H9 (cell line): ENCODE measurements at regions not wholly inside any gene's neighbourhood (a gene's known extent, or its start where the extent isn't known, plus 50 kb on each side); places are given as distances from the start of the nearest gene placed in this dataset.

Experiments used
- DNase-seq: peaks from one replicate; pipeline ENCODE4 v3.0.0-alpha.2; 2017
- H2AFZ ChIP-seq: one replicate; pipeline ENCODE4 v1.6.1; 2013; ENCODE audit warnings: mild to moderate bottlenecking, low read length, control low read depth, moderate library complexity
- H2AK5ac ChIP-seq: 2 replicates; pipeline ENCODE4 v1.6.1; 2013; ENCODE audit warnings: low read length, control low read depth, mixed read lengths; ENCODE audit not compliant: insufficient read length
- H2BK120ac ChIP-seq: one replicate; pipeline ENCODE4 v1.6.1; 2013; ENCODE audit warnings: low read depth, mild to moderate bottlenecking, low read length, control low read depth, inconsistent platforms; ENCODE audit not compliant: poor library complexity, severe bottlenecking
- H2BK12ac ChIP-seq: 2 replicates; pipeline ENCODE4 v1.6.1; 2013; ENCODE audit warnings: low read length, control low read depth, mixed read lengths, low read depth; ENCODE audit not compliant: insufficient read length
- H2BK15ac ChIP-seq: 2 replicates; pipeline ENCODE4 v1.6.1; 2013; ENCODE audit warnings: low read depth, low read length, control low read depth
- H2BK20ac ChIP-seq: one replicate; pipeline ENCODE4 v1.6.1; 2013; ENCODE audit warnings: low read depth, mild to moderate bottlenecking, low read length, control low read depth, inconsistent platforms; ENCODE audit not compliant: poor library complexity, severe bottlenecking
- H2BK5ac ChIP-seq: 2 replicates; pipeline ENCODE4 v1.6.1; 2013; ENCODE audit warnings: low read length, control low read depth, mixed read lengths; ENCODE audit not compliant: insufficient read length
- H3K14ac ChIP-seq: 2 replicates; pipeline ENCODE4 v1.6.1; 2013; ENCODE audit warnings: low read length, control low read depth; ENCODE audit not compliant: insufficient read depth
- H3K18ac ChIP-seq: 2 replicates; pipeline ENCODE4 v1.6.1; 2013; ENCODE audit warnings: low read depth, mild to moderate bottlenecking, mixed read lengths, low read length, control low read depth; ENCODE audit not compliant: insufficient read length
- H3K23ac ChIP-seq: 2 replicates; pipeline ENCODE4 v1.6.1; 2013; ENCODE audit warnings: low read length, control low read depth, mixed read lengths, low read depth; ENCODE audit not compliant: insufficient read length
- H3K23me2 ChIP-seq: 2 replicates; pipeline ENCODE4 v1.6.1; 2013; ENCODE audit warnings: low read depth, mild to moderate bottlenecking, mixed read lengths, low read length, control low read depth; ENCODE audit not compliant: insufficient read length, poor library complexity, severe bottlenecking
- H3K27ac ChIP-seq: 2 replicates; pipeline ENCODE4 v1.5.1; 2013; ENCODE audit warnings: low read length, control low read depth, mixed read lengths, low read depth; ENCODE audit not compliant: insufficient read length
- H3K27me3 ChIP-seq: 2 replicates; pipeline ENCODE4 v1.6.1; 2013; ENCODE audit warnings: low read length, control low read depth, inconsistent platforms; ENCODE audit not compliant: insufficient read depth
- H3K4ac ChIP-seq: 2 replicates; pipeline ENCODE4 v1.6.1; 2013; ENCODE audit warnings: low read depth, mild to moderate bottlenecking, control low read depth, inconsistent platforms, low read length, moderate library complexity
- H3K4me1 ChIP-seq: 2 replicates; pipeline ENCODE4 v1.6.1; 2013; ENCODE audit warnings: low read length, control low read depth, inconsistent platforms; ENCODE audit not compliant: insufficient read depth
- H3K4me2 ChIP-seq: 2 replicates; pipeline ENCODE4 v1.6.1; 2013; ENCODE audit warnings: low read length, control low read depth, mixed read lengths; ENCODE audit not compliant: insufficient read length, insufficient read depth
- H3K56ac ChIP-seq: 2 replicates; pipeline ENCODE4 v1.6.1; 2013; ENCODE audit warnings: low read depth, mild to moderate bottlenecking, mixed read lengths, low read length, control low read depth; ENCODE audit not compliant: insufficient read length
- H3K79me1 ChIP-seq: 2 replicates; pipeline ENCODE4 v1.6.1; 2013; ENCODE audit warnings: low read depth, mild to moderate bottlenecking, moderate library complexity, low read length, control low read depth, inconsistent platforms; ENCODE audit not compliant: insufficient read depth, poor library complexity, severe bottlenecking
- H3K79me2 ChIP-seq: 2 replicates; pipeline ENCODE4 v1.6.1; 2013; ENCODE audit warnings: low read length, control low read depth, inconsistent platforms; ENCODE audit not compliant: insufficient read depth
- H3K9ac ChIP-seq: 2 replicates; pipeline ENCODE4 v1.6.1; 2013; ENCODE audit warnings: low read length, control low read depth, mixed read lengths; ENCODE audit not compliant: insufficient read length; ENCODE audit errors: extremely low read depth
- H3K9me3 ChIP-seq: one replicate; pipeline ENCODE4 v1.6.1; 2013; ENCODE audit warnings: low read depth, low read length, inconsistent platforms; ENCODE audit not compliant: control insufficient read depth
- H3T11ph ChIP-seq: one replicate; pipeline ENCODE4 v1.6.1; 2013; ENCODE audit warnings: mild to moderate bottlenecking, low read length, control low read depth, inconsistent platforms
- H4K20me1 ChIP-seq: one replicate; pipeline ENCODE4 v1.6.1; 2013; ENCODE audit not compliant: control insufficient read depth, insufficient read length, insufficient read depth
- H4K5ac ChIP-seq: 2 replicates; pipeline ENCODE4 v1.6.1; 2013; ENCODE audit warnings: low read depth, mild to moderate bottlenecking, mixed read lengths, low read length, control low read depth; ENCODE audit not compliant: insufficient read length
- H4K8ac ChIP-seq: replicated peaks from 2 replicates; pipeline ENCODE4 v1.6.1; 2013; ENCODE audit warnings: low read length, control low read depth, mixed read lengths, low read depth; ENCODE audit not compliant: insufficient read length
- H4K91ac ChIP-seq: 2 replicates; pipeline ENCODE4 v1.6.1; 2013; ENCODE audit warnings: low read depth, mild to moderate bottlenecking, moderate library complexity, mixed read lengths, low read length, control low read depth; ENCODE audit not compliant: insufficient read length
- H3K27ac Mint-ChIP-seq, 3 experiments: 2 replicates in 2 of 3; 3 replicates in 1 of 3; pipeline ENCODE4 v1.8.0; 2020 to 2021; ENCODE audit warnings: mixed read lengths in 3 of 3, mild to moderate bottlenecking in 1 of 3, moderate library complexity in 1 of 3
- H3K27me3 Mint-ChIP-seq: 2 replicates; pipeline ENCODE4 v1.8.0; 2021; ENCODE audit warnings: low read depth, mild to moderate bottlenecking, moderate library complexity, mixed read lengths
- H3K36me3 Mint-ChIP-seq, 3 experiments: 2 replicates in 2 of 3; 3 replicates in 1 of 3; pipeline ENCODE4 v1.8.0; 2020 to 2021; ENCODE audit warnings: low read depth in 3 of 3, mixed read lengths in 3 of 3; ENCODE audit not compliant: insufficient read depth in 1 of 3
- H3K4me1 Mint-ChIP-seq, 2 experiments: 2 replicates each; pipeline ENCODE4 v1.8.0; 2020; ENCODE audit warnings: mixed read lengths in 2 of 2
- H3K4me3 Mint-ChIP-seq, 2 experiments: 2 replicates in 1 of 2; 3 replicates in 1 of 2; pipeline ENCODE4 v1.8.0; 2020 to 2021; ENCODE audit warnings: mild to moderate bottlenecking in 2 of 2, mixed read lengths in 2 of 2, moderate library complexity in 1 of 2
- H3K9me3 Mint-ChIP-seq, 2 experiments: 2 replicates in 1 of 2; 3 replicates in 1 of 2; pipeline ENCODE4 v1.8.0; 2020; ENCODE audit warnings: mild to moderate bottlenecking in 2 of 2, mixed read lengths in 2 of 2, moderate library complexity in 1 of 2
- WGBS: extraction: QIAGEN DNeasy Blood & Tissue Kit; methylation state at CpG from one replicate; pipeline ENCODE4 v1.1.7; 2013; ENCODE audit warnings: missing lambda C conversion rate, low lambda C conversion rate, mixed read lengths; ENCODE audit not compliant: insufficient read length; ENCODE audit errors: extremely low coverage; 5-methylcytosine and 5-hydroxymethylcytosine counted together
- TF ChIP-seq, protein P1 (sequence below): fragments of 200-600 bp; sonication (generic); conservative IDR thresholded peaks from 3 replicates; pipeline ENCODE4 v1.8.0; 2021; ENCODE audit warnings: antibody characterized with exemption, mild to moderate bottlenecking

- Histone ChIP-seq H3K4me1 (peaks cover 3% of the 10 kb centered on the region; the same call in 1 of the 2 replicates), H3K56ac (no peak overlapping the region), H4K91ac (no peak overlapping the region), H4K20me1 (no peaks in the 10 kb centered on the region), H2BK15ac (no peak overlapping the region), H3K4me2 (no peak overlapping the region), H3K23ac (no peak overlapping the region), H3T11ph (no peak overlapping the region), H3K18ac (no peak overlapping the region), H3K27me3 (no peaks in the 10 kb centered on the region), H4K8ac (no peak overlapping the region), H4K5ac (no peak overlapping the region), H3K4ac (no peak overlapping the region), H3K9me3 (no peaks in the 10 kb centered on the region), H2BK12ac (no peak overlapping the region), H3K79me2 (no peaks in the 10 kb centered on the region), H3K9ac (no peak overlapping the region), H2BK120ac (no peak overlapping the region), H2AFZ (no peak overlapping the region), H3K23me2 (no peaks in the 10 kb centered on the region), H2AK5ac (no peak overlapping the region), H3K27ac (no peak overlapping the region), H2BK5ac (no peak overlapping the region), H2BK20ac (no peak overlapping the region), H3K79me1 (no peaks in the 10 kb centered on the region), H3K14ac (no peak overlapping the region)
- Mint-ChIP-seq H3K27me3 (no peaks in the 10 kb centered on the region), H3K4me1 (no peaks in the 10 kb centered on the region), H3K4me3 (no peak overlapping the region), H3K27ac (no peak overlapping the region; a peak in 1 of 7 replicates), H3K9me3 (peaks cover 2 to 6% of the 10 kb centered on the region in 2 experiments; a peak in 2 of 5 replicates), H3K36me3 (no peaks in the 10 kb centered on the region; a peak in 1 of 7 replicates)
- WGBS: no CpG with 5 or more reads among the region's 3 CpGs
- no peak for DNase-seq
- TF ChIP-seq, protein P1, sequence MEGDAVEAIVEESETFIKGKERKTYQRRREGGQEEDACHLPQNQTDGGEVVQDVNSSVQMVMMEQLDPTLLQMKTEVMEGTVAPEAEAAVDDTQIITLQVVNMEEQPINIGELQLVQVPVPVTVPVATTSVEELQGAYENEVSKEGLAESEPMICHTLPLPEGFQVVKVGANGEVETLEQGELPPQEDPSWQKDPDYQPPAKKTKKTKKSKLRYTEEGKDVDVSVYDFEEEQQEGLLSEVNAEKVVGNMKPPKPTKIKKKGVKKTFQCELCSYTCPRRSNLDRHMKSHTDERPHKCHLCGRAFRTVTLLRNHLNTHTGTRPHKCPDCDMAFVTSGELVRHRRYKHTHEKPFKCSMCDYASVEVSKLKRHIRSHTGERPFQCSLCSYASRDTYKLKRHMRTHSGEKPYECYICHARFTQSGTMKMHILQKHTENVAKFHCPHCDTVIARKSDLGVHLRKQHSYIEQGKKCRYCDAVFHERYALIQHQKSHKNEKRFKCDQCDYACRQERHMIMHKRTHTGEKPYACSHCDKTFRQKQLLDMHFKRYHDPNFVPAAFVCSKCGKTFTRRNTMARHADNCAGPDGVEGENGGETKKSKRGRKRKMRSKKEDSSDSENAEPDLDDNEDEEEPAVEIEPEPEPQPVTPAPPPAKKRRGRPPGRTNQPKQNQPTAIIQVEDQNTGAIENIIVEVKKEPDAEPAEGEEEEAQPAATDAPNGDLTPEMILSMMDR: no peak
Measured at GRCh38 chr5:155380480-155380879, 366.9 kb downstream of the KIF4B start.
